Astrocyte (in vitro differentiated cells and primary cell): ENCODE measurements at regions not wholly inside any gene's neighbourhood (a gene's known extent, or its start where the extent isn't known, plus 50 kb on each side); places are given as distances from the start of the nearest gene placed in this dataset.

Experiments used
- DNase-seq: peaks from one replicate; pipeline ENCODE4 v3.0.0-alpha.2; 2010; ENCODE audit warnings: low read depth
- FAIRE-seq: peaks from 2 replicates; lab custom pipeline; 2011; peaks lifted over from hg19 to GRCh38; lab: Jason Lieb, UNC
- H2AFZ ChIP-seq: 2 replicates; pipeline ENCODE4 v1.6.0; 2012; ENCODE audit warnings: low read depth, low read length, inconsistent platforms
- H3K27ac ChIP-seq: 2 replicates; pipeline ENCODE4 v1.5.1; 2011; ENCODE audit warnings: low read depth, low read length, inconsistent platforms
- H3K27me3 ChIP-seq: 2 replicates; pipeline ENCODE4 v1.6.0; 2011; ENCODE audit warnings: low read length, inconsistent platforms; ENCODE audit not compliant: insufficient read depth
- H3K36me3 ChIP-seq: 2 replicates; pipeline ENCODE4 v1.5.1; 2011; ENCODE audit warnings: low read length, inconsistent platforms; ENCODE audit not compliant: insufficient read depth
- H3K4me1 ChIP-seq: 2 replicates; pipeline ENCODE4 v1.5.1; 2011; ENCODE audit warnings: low read length, inconsistent platforms; ENCODE audit not compliant: insufficient read depth
- H3K4me2 ChIP-seq: 2 replicates; pipeline ENCODE4 v1.6.0; 2012; ENCODE audit warnings: low read length, inconsistent platforms
- H3K4me3 ChIP-seq: 2 replicates; pipeline ENCODE4 v1.5.1; 2011; ENCODE audit warnings: low read depth, mild to moderate bottlenecking, low read length, inconsistent platforms; ENCODE audit not compliant: insufficient read depth
- H3K79me2 ChIP-seq: 2 replicates; pipeline ENCODE4 v1.6.0; 2012; ENCODE audit warnings: mild to moderate bottlenecking, low read length, inconsistent platforms; ENCODE audit not compliant: insufficient read depth
- H3K9ac ChIP-seq: 2 replicates; pipeline ENCODE4 v1.6.0; 2012; ENCODE audit warnings: mild to moderate bottlenecking, low read length, inconsistent platforms
- H3K9me3 ChIP-seq: 2 replicates; pipeline ENCODE4 v1.5.1; 2012; ENCODE audit warnings: low read depth, mild to moderate bottlenecking, low read length, inconsistent platforms; ENCODE audit not compliant: insufficient read depth
- H4K20me1 ChIP-seq: 2 replicates; pipeline ENCODE4 v1.6.0; 2012; ENCODE audit warnings: low read length, inconsistent platforms; ENCODE audit not compliant: insufficient read depth
- H3K27ac Mint-ChIP-seq: one replicate; pipeline ENCODE4 v1.8.0; 2021; ENCODE audit warnings: mild to moderate bottlenecking, mixed read lengths; ENCODE audit not compliant: unreplicated experiment
- H3K27me3 Mint-ChIP-seq: one replicate; pipeline ENCODE4 v1.8.0; 2021; ENCODE audit warnings: low read depth, mixed read lengths; ENCODE audit not compliant: unreplicated experiment
- H3K36me3 Mint-ChIP-seq: one replicate; pipeline ENCODE4 v1.8.0; 2021; ENCODE audit warnings: low read depth, mixed read lengths; ENCODE audit not compliant: unreplicated experiment
- H3K4me1 Mint-ChIP-seq: one replicate; pipeline ENCODE4 v1.8.0; 2021; ENCODE audit warnings: low read depth, mixed read lengths; ENCODE audit not compliant: unreplicated experiment
- H3K4me3 Mint-ChIP-seq: one replicate; pipeline ENCODE4 v1.8.0; 2021; ENCODE audit warnings: mild to moderate bottlenecking, moderate library complexity, mixed read lengths; ENCODE audit not compliant: unreplicated experiment
- H3K9me3 Mint-ChIP-seq: one replicate; pipeline ENCODE4 v1.8.0; 2021; ENCODE audit warnings: mild to moderate bottlenecking, mixed read lengths; ENCODE audit not compliant: unreplicated experiment
- EZH2 ChIP-seq: IDR thresholded peaks from 2 replicates; pipeline ENCODE4 v1.6.1; 2012; ENCODE audit warnings: mild to moderate bottlenecking, low read length, inconsistent platforms; ENCODE audit not compliant: insufficient read depth
- TF ChIP-seq, protein P1 (sequence below): IDR thresholded peaks from 2 replicates; pipeline ENCODE4 v1.5.1; 2011; ENCODE audit warnings: low read depth, mild to moderate bottlenecking, inconsistent platforms, low read length, moderate library complexity; ENCODE audit not compliant: insufficient read depth

DNA sequence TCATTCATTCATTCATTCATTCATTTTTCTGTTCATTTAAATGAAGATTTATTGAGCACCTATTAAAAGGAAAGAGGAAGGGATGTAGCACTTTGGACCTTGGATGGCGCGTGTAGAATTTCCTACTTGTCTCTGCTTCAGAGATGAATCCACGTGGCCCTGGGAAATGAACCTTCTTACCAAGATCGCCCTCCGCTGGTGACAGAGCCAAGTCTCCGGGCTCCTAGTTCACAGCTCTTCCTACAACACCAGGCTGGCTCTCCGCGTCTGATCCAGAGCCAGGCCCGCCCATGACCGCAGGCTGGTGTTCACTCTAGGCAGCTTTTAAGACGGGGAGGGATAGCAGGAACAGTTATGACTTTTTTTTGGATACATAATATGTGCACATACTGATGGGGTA lies 70.9 kb upstream of the PIWIL1 start:
- no peaks in the 10 kb centered on the region for H3K36me3 Mint-ChIP-seq
- Histone ChIP-seq H4K20me1 (no peaks in the 10 kb centered on the region), H3K27me3 (no peaks in the 10 kb centered on the region), H3K4me2 (no peak overlapping the region), H3K9me3 (peaks cover 4% of the 10 kb centered on the region), H3K4me1 (no peaks in the 10 kb centered on the region), H3K4me3 (no peak overlapping the region), H3K36me3 (no peaks in the 10 kb centered on the region), H2AFZ (no peak overlapping the region), H3K9ac (no peak overlapping the region), H3K27ac (no peak overlapping the region), H3K79me2 (no peaks in the 10 kb centered on the region)
- no peaks in the 10 kb centered on the region for H3K27me3 Mint-ChIP-seq
- DNase-seq (no peak), FAIRE-seq (no peak)
- no peaks in the 10 kb centered on the region for H3K4me1 Mint-ChIP-seq
- H3K9me3 Mint-ChIP-seq: peaks cover 10% of the 10 kb centered on the region
- no peak overlapping the region for H3K4me3 Mint-ChIP-seq
- no peak overlapping the region for H3K27ac Mint-ChIP-seq
- TF ChIP-seq, protein P1, sequence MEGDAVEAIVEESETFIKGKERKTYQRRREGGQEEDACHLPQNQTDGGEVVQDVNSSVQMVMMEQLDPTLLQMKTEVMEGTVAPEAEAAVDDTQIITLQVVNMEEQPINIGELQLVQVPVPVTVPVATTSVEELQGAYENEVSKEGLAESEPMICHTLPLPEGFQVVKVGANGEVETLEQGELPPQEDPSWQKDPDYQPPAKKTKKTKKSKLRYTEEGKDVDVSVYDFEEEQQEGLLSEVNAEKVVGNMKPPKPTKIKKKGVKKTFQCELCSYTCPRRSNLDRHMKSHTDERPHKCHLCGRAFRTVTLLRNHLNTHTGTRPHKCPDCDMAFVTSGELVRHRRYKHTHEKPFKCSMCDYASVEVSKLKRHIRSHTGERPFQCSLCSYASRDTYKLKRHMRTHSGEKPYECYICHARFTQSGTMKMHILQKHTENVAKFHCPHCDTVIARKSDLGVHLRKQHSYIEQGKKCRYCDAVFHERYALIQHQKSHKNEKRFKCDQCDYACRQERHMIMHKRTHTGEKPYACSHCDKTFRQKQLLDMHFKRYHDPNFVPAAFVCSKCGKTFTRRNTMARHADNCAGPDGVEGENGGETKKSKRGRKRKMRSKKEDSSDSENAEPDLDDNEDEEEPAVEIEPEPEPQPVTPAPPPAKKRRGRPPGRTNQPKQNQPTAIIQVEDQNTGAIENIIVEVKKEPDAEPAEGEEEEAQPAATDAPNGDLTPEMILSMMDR: no peak
- TF ChIP-seq EZH2: no peak

DNA sequence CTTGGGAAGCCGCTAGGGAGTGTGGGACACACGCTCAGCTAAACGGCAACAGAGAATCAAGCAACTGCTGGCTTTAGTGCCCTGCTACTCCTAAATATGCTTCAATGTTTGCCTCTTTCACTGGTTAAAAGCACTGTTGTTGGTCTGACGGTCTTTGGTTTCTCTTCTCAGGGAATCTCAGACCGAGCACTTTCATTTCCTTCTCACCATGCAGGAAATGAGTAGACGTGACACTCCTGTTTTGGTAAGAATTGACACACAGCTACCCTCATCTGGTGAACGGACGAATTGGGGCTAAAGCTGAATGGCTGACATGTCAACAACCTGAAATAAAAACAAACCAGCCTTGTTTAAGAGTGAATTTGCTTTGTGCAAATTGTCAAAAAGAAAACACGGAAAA lies 57.5 kb upstream of the PIWIL1 start:
- DNase-seq: no peak
- peak; percentile 37 for FAIRE-seq

DNA sequence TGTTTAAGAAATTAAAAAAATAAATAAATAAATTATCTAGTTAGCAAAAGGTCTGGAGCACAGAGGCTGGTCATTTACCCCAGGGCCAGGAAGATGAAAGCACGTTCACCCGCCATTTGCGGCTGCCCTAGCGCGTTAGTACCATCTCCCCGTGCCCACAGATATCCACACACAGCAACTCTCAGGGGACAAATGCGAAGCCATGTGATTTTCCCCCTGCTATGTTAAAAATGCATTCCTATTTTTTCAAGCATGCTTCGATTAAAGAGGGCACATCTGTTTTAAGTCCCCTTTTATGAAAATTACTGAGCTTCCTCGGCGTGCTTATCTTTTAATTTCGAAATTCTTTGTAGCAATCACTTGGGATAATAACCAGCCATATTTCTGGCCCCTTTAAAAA lies 56.9 kb upstream of the PIWIL1 start:
- Histone ChIP-seq H3K4me2 (no peak overlapping the region), H2AFZ (no peak overlapping the region), H3K79me2 (no peaks in the 10 kb centered on the region), H3K4me1 (no peaks in the 10 kb centered on the region), H3K27me3 (no peaks in the 10 kb centered on the region), H3K9ac (no peak overlapping the region), H3K4me3 (no peak overlapping the region), H3K36me3 (no peaks in the 10 kb centered on the region), H4K20me1 (no peaks in the 10 kb centered on the region), H3K27ac (no peak overlapping the region), H3K9me3 (no peaks in the 10 kb centered on the region)
- no peak for TF ChIP-seq EZH2
- TF ChIP-seq, protein P1: no peak
- FAIRE-seq (no peak), DNase-seq (no peak)
- no peaks in the 10 kb centered on the region for H3K36me3 Mint-ChIP-seq
- H3K9me3 Mint-ChIP-seq: peaks cover 29% of the 10 kb centered on the region
- no peaks in the 10 kb centered on the region for H3K4me1 Mint-ChIP-seq
- no peak overlapping the region for H3K4me3 Mint-ChIP-seq
- no peak overlapping the region for H3K27ac Mint-ChIP-seq
- no peaks in the 10 kb centered on the region for H3K27me3 Mint-ChIP-seq

More for the DNA sequence above, 57.5 kb upstream of the PIWIL1 start:
- no peak overlapping the region for H3K27ac ChIP-seq
- no peak overlapping the region for H3K9ac ChIP-seq
- no peaks in the 10 kb centered on the region for H4K20me1 ChIP-seq
- H3K9me3 ChIP-seq: peaks cover 2% of the 10 kb centered on the region
- no peak overlapping the region for H2AFZ ChIP-seq
- Mint-ChIP-seq H3K27me3 (no peaks in the 10 kb centered on the region), H3K9me3 (peaks cover 30% of the 10 kb centered on the region), H3K36me3 (no peaks in the 10 kb centered on the region), H3K4me1 (no peaks in the 10 kb centered on the region), H3K27ac (no peak overlapping the region), H3K4me3 (no peak overlapping the region)
- no peaks in the 10 kb centered on the region for H3K79me2 ChIP-seq
- no peak for TF ChIP-seq EZH2
- TF ChIP-seq, protein P1: no peak
- no peaks in the 10 kb centered on the region for H3K36me3 ChIP-seq
- H3K4me1 ChIP-seq: no peaks in the 10 kb centered on the region
- H3K27me3 ChIP-seq: no peaks in the 10 kb centered on the region
- no peak overlapping the region for H3K4me3 ChIP-seq
- peak overlapping the region; percentile 34 for H3K4me2 ChIP-seq
